ENCODE measurements at regions not wholly inside any gene's neighbourhood (a gene's known extent, or its start where the extent isn't known, plus 50 kb on each side); places are given as distances from the start of the nearest gene placed in this dataset.
"Not testable (repeated sequence)": the region's sequence is repeated elsewhere in the genome, so short reads cannot be mapped to it uniquely, and the experiment has no call there.

GRCh38 chrX:139158256-139158655 lies 372.3 kb upstream of the F9 start:
- ChIA-PET CTCF (no interaction called here), POLR2A (no interaction called here)
- H3K4me3 ChIP-seq (ENCODE audit: low read depth, low read length) = no peak overlapping the region
- no peak for DNase-seq (ENCODE audit: low read depth, low spot score)
- TF ChIP-seq CTCF (IDR thresholded peaks at IDR 0.05; ENCODE audit: insufficient read depth, low read length, missing control alignments) = no peak

- no peak overlapping the region for H3K4me3 ChIP-seq (ENCODE audit: low read depth, low read length)
- CTCF ChIA-PET = no interaction called here
- POLR2A ChIA-PET = no interaction called here
- DNase-seq (ENCODE audit: low read depth, low spot score) = no peak
- no peak for TF ChIP-seq CTCF (IDR thresholded peaks at IDR 0.05; ENCODE audit: insufficient read depth, low read length, missing control alignments)
Observed at GRCh38 chrX:139156356-139156755, 374.2 kb upstream of the F9 start.

- DNase-seq (ENCODE audit: low read depth, low spot score); H3K4me3 ChIP-seq (ENCODE audit: low read depth, low read length); CTCF ChIA-PET; POLR2A ChIA-PET: not testable (repeated sequence)
Observed at GRCh38 chrX:139146625-139147024, 383.9 kb upstream of the F9 start.

GRCh38 chrX:139141370-139141769 lies 389.2 kb upstream of the F9 start:
- POLR2A ChIA-PET = no interaction called here
- no peak for TF ChIP-seq CTCF (IDR thresholded peaks at IDR 0.05; ENCODE audit: insufficient read depth, low read length, missing control alignments)
- H3K4me3 ChIP-seq (ENCODE audit: low read depth, low read length) = no peak overlapping the region
- no peak for DNase-seq (ENCODE audit: low read depth, low spot score)
- CTCF ChIA-PET = no interaction called here

- CTCF ChIA-PET = no interaction called here
- no peak for DNase-seq (ENCODE audit: low read depth, low spot score)
- TF ChIP-seq CTCF (IDR thresholded peaks at IDR 0.05; ENCODE audit: insufficient read depth, low read length, missing control alignments) = no peak
- POLR2A ChIA-PET = no interaction called here
- no peak overlapping the region for H3K4me3 ChIP-seq (ENCODE audit: low read depth, low read length)
Observed at GRCh38 chrX:139134316-139134715, 396.2 kb upstream of the F9 start.

GRCh38 chrX:139126493-139126892 lies 404.0 kb upstream of the F9 start:
- ChIA-PET POLR2A (no interaction called here), CTCF (no interaction called here)
- no peak for TF ChIP-seq CTCF (IDR thresholded peaks at IDR 0.05; ENCODE audit: insufficient read depth, low read length, missing control alignments)

GRCh38 chrX:139125916-139126315 lies 404.6 kb upstream of the F9 start:
- H3K4me3 ChIP-seq (ENCODE audit: low read depth, low read length) = no peak overlapping the region
- CTCF ChIA-PET = no interaction called here
- TF ChIP-seq CTCF (IDR thresholded peaks at IDR 0.05; ENCODE audit: insufficient read depth, low read length, missing control alignments) = no peak
- no peak for DNase-seq (ENCODE audit: low read depth, low spot score)
- POLR2A ChIA-PET = no interaction called here

More at GRCh38 chrX:139126493-139126892, 404.0 kb upstream of the F9 start:
- DNase-seq (ENCODE audit: low read depth, low spot score) = no peak
- H3K4me3 ChIP-seq (ENCODE audit: low read depth, low read length) = no peak overlapping the region
